Middle frontal gyrus (tissue), 1 donor: ENCODE measurements at regions not wholly inside any gene's neighbourhood (a gene's known extent, or its start where the extent isn't known, plus 50 kb on each side); places are given as distances from the start of the nearest gene placed in this dataset.
"Not testable (repeated sequence)": the region's sequence is repeated elsewhere in the genome, so short reads cannot be mapped to it uniquely, and the experiment has no call there.

Source experiments
- DNase-seq: peaks from one replicate; pipeline ENCODE4 v3.0.0-alpha.2; 2015; ENCODE audit warnings: low spot score; ENCODE audit errors: extremely low spot score

GRCh38 chrX:45601052-45601451 is 400.4 kb upstream of the DIPK2B start:
- no peak for DNase-seq

- no peak for DNase-seq
Observed at GRCh38 chrX:45598861-45599260, 398.2 kb upstream of the DIPK2B start.

GRCh38 chrX:45596188-45596808 is 395.6 kb upstream of the DIPK2B start:
- DNase-seq, result no peak

- DNase-seq, result no peak
Observed at GRCh38 chrX:45592101-45592500, 391.4 kb upstream of the DIPK2B start.

- no peak for DNase-seq
Observed at GRCh38 chrX:45591650-45592049, 391.0 kb upstream of the DIPK2B start.

GRCh38 chrX:45584717-45585116 is 384.0 kb upstream of the DIPK2B start:
- no peak for DNase-seq

GRCh38 chrX:45577361-45577760 is 376.7 kb upstream of the DIPK2B start:
- no peak for DNase-seq

GRCh38 chrX:45571453-45571852 is 370.8 kb upstream of the DIPK2B start:
- DNase-seq, result no peak

GRCh38 chrX:45566456-45566855 is 365.8 kb upstream of the DIPK2B start:
- DNase-seq, result no peak

- DNase-seq, result no peak
Observed at GRCh38 chrX:45557387-45557786, 356.7 kb upstream of the DIPK2B start.

- DNase-seq, result no peak
Observed at GRCh38 chrX:45554736-45555135, 354.1 kb upstream of the DIPK2B start.

- no peak for DNase-seq
Observed at GRCh38 chrX:45553417-45553816, 352.7 kb upstream of the DIPK2B start.

- DNase-seq, result not testable (repeated sequence)
Observed at GRCh38 chrX:45546697-45547096, 346.0 kb upstream of the DIPK2B start.

- DNase-seq, result no peak
Observed at GRCh38 chrX:45540181-45540580, 339.5 kb upstream of the DIPK2B start.

GRCh38 chrX:45537936-45538335 is 337.3 kb upstream of the DIPK2B start:
- DNase-seq, result no peak

- no peak for DNase-seq
Observed at GRCh38 chrX:45527834-45528233, 327.2 kb upstream of the DIPK2B start.

- DNase-seq, result no peak
Observed at GRCh38 chrX:45524805-45525204, 324.1 kb upstream of the DIPK2B start.

- no peak for DNase-seq
Observed at GRCh38 chrX:45524296-45524695, 323.6 kb upstream of the DIPK2B start.

GRCh38 chrX:45518552-45518951 is 317.9 kb upstream of the DIPK2B start:
- no peak for DNase-seq

GRCh38 chrX:45517090-45517973 is 316.7 kb upstream of the DIPK2B start:
- DNase-seq, result no peak

GRCh38 chrX:45515262-45516215 is 314.9 kb upstream of the DIPK2B start:
- DNase-seq, result peak; percentile 29

GRCh38 chrX:45513042-45513441 is 312.4 kb upstream of the DIPK2B start:
- no peak for DNase-seq
